Activated CD4-positive, alpha-beta T cell treated with anti-CD3 and anti-CD28 coated beads, Interleukin-2, amount 10 ng/mL, durations not matched to agents 24 days and 14 days (primary cell): ENCODE measurements at regions not wholly inside any gene's neighbourhood (a gene's known extent, or its start where the extent isn't known, plus 50 kb on each side); places are given as distances from the start of the nearest gene placed in this dataset.
"Not testable (repeated sequence)": the region's sequence is repeated elsewhere in the genome, so short reads cannot be mapped to it uniquely, and the experiment has no call there.

Source experiments
- DNase-seq: peaks from one replicate; pipeline ENCODE4 v3.0.0; 2022
- H3K27ac Mint-ChIP-seq: one replicate; pipeline ENCODE4 v1.8.0; 2022; ENCODE audit warnings: mild to moderate bottlenecking, mixed read lengths
- H3K27me3 Mint-ChIP-seq: one replicate; pipeline ENCODE4 v1.8.0; 2022; ENCODE audit warnings: mixed read lengths
- H3K36me3 Mint-ChIP-seq: one replicate; pipeline ENCODE4 v1.8.0; 2022; ENCODE audit warnings: low read depth, mild to moderate bottlenecking, mixed read lengths
- H3K4me1 Mint-ChIP-seq: one replicate; pipeline ENCODE4 v1.8.0; 2021; ENCODE audit warnings: mixed read lengths
- H3K4me3 Mint-ChIP-seq: one replicate; pipeline ENCODE4 v1.8.0; 2022; ENCODE audit warnings: mild to moderate bottlenecking, moderate library complexity, mixed read lengths
- H3K9me3 Mint-ChIP-seq: one replicate; pipeline ENCODE4 v1.8.0; 2021; ENCODE audit warnings: mixed read lengths
- intact Hi-C: fragments of 100-400 bp; cut with micrococcal nuclease; formaldehyde crosslinking; loops from one replicate; pipeline ENCODE4 v1.15.1; 2023

- H3K27me3 Mint-ChIP-seq, H3K4me3 Mint-ChIP-seq, H3K27ac Mint-ChIP-seq, H3K36me3 Mint-ChIP-seq, DNase-seq, H3K9me3 Mint-ChIP-seq, H3K4me1 Mint-ChIP-seq, intact Hi-C loops: not testable (repeated sequence)
Measured at GRCh38 chr10:42281896-42282295, 356.5 kb downstream of the ZNF33B start.

- DNase-seq, H3K27ac Mint-ChIP-seq, H3K36me3 Mint-ChIP-seq, H3K9me3 Mint-ChIP-seq, H3K4me3 Mint-ChIP-seq, H3K4me1 Mint-ChIP-seq, H3K27me3 Mint-ChIP-seq, intact Hi-C loops: not testable (repeated sequence)
Measured at GRCh38 chr10:42269788-42270187, 368.6 kb downstream of the ZNF33B start.

- H3K27ac Mint-ChIP-seq, H3K4me3 Mint-ChIP-seq, H3K27me3 Mint-ChIP-seq, H3K4me1 Mint-ChIP-seq, DNase-seq, H3K36me3 Mint-ChIP-seq, intact Hi-C loops: not testable (repeated sequence)
- H3K9me3 Mint-ChIP-seq = peaks cover 24% of the 10 kb centered on the region
Measured at GRCh38 chr10:42263259-42263658, 375.1 kb downstream of the ZNF33B start.

GRCh38 chr10:42243002-42243401 lies 395.4 kb downstream of the ZNF33B start:
- H3K4me3 Mint-ChIP-seq, H3K36me3 Mint-ChIP-seq, intact Hi-C loops, H3K27ac Mint-ChIP-seq, H3K4me1 Mint-ChIP-seq, DNase-seq: not testable (repeated sequence)
- Mint-ChIP-seq H3K27me3 (peaks cover 12% of the 10 kb centered on the region), H3K9me3 (peaks cover 18% of the 10 kb centered on the region)

GRCh38 chr10:42242135-42242805 lies 396.1 kb downstream of the ZNF33B start:
- intact Hi-C loops = no loop called here
- Mint-ChIP-seq H3K36me3 (peaks cover 3% of the 10 kb centered on the region), H3K27ac (no peak overlapping the region), H3K4me3 (no peak overlapping the region), H3K9me3 (peaks cover 20% of the 10 kb centered on the region), H3K4me1 (no peaks in the 10 kb centered on the region), H3K27me3 (peaks cover 12% of the 10 kb centered on the region)
- DNase-seq = no peak

GRCh38 chr10:42236401-42236800 lies 402.0 kb downstream of the ZNF33B start:
- DNase-seq, intact Hi-C loops, H3K27ac Mint-ChIP-seq, H3K4me1 Mint-ChIP-seq, H3K36me3 Mint-ChIP-seq, H3K27me3 Mint-ChIP-seq, H3K4me3 Mint-ChIP-seq, H3K9me3 Mint-ChIP-seq: not testable (repeated sequence)

GRCh38 chr10:42235736-42236135 lies 402.6 kb downstream of the ZNF33B start:
- H3K27ac Mint-ChIP-seq, H3K36me3 Mint-ChIP-seq, DNase-seq, H3K27me3 Mint-ChIP-seq, H3K9me3 Mint-ChIP-seq, H3K4me1 Mint-ChIP-seq, H3K4me3 Mint-ChIP-seq, intact Hi-C loops: not testable (repeated sequence)

- H3K27me3 Mint-ChIP-seq, H3K27ac Mint-ChIP-seq, H3K36me3 Mint-ChIP-seq, H3K9me3 Mint-ChIP-seq, H3K4me1 Mint-ChIP-seq, intact Hi-C loops, DNase-seq, H3K4me3 Mint-ChIP-seq: not testable (repeated sequence)
Measured at GRCh38 chr10:42235241-42235640, 403.1 kb downstream of the ZNF33B start.

GRCh38 chr10:42234506-42234905 lies 403.9 kb downstream of the ZNF33B start:
- H3K4me3 Mint-ChIP-seq, H3K36me3 Mint-ChIP-seq, H3K9me3 Mint-ChIP-seq, H3K4me1 Mint-ChIP-seq, intact Hi-C loops, H3K27ac Mint-ChIP-seq, H3K27me3 Mint-ChIP-seq, DNase-seq: not testable (repeated sequence)

GRCh38 chr10:42233461-42234206 lies 404.7 kb downstream of the ZNF33B start:
- H3K4me3 Mint-ChIP-seq, H3K9me3 Mint-ChIP-seq, H3K36me3 Mint-ChIP-seq, intact Hi-C loops, H3K27me3 Mint-ChIP-seq, H3K27ac Mint-ChIP-seq, H3K4me1 Mint-ChIP-seq, DNase-seq: not testable (repeated sequence)

- DNase-seq, H3K4me1 Mint-ChIP-seq, intact Hi-C loops, H3K27me3 Mint-ChIP-seq, H3K9me3 Mint-ChIP-seq, H3K4me3 Mint-ChIP-seq, H3K36me3 Mint-ChIP-seq, H3K27ac Mint-ChIP-seq: not testable (repeated sequence)
Measured at GRCh38 chr10:42232955-42233354, 405.4 kb downstream of the ZNF33B start.

GRCh38 chr10:42230812-42231211 lies 407.6 kb downstream of the ZNF33B start:
- DNase-seq, H3K4me3 Mint-ChIP-seq, H3K27me3 Mint-ChIP-seq, H3K27ac Mint-ChIP-seq, H3K4me1 Mint-ChIP-seq, intact Hi-C loops, H3K36me3 Mint-ChIP-seq: not testable (repeated sequence)
- peaks cover 26% of the 10 kb centered on the region for H3K9me3 Mint-ChIP-seq

- H3K9me3 Mint-ChIP-seq = peaks cover 26% of the 10 kb centered on the region
- H3K4me1 Mint-ChIP-seq, H3K36me3 Mint-ChIP-seq, intact Hi-C loops, H3K27me3 Mint-ChIP-seq, H3K27ac Mint-ChIP-seq, DNase-seq, H3K4me3 Mint-ChIP-seq: not testable (repeated sequence)
Measured at GRCh38 chr10:42230115-42230514, 408.3 kb downstream of the ZNF33B start.

GRCh38 chr10:42227859-42228258 lies 410.5 kb downstream of the ZNF33B start:
- DNase-seq, H3K27me3 Mint-ChIP-seq, H3K4me1 Mint-ChIP-seq, intact Hi-C loops, H3K4me3 Mint-ChIP-seq, H3K36me3 Mint-ChIP-seq, H3K27ac Mint-ChIP-seq: not testable (repeated sequence)
- H3K9me3 Mint-ChIP-seq = peaks cover 26% of the 10 kb centered on the region

- H3K27me3 Mint-ChIP-seq, H3K36me3 Mint-ChIP-seq, H3K4me1 Mint-ChIP-seq, H3K27ac Mint-ChIP-seq, intact Hi-C loops, H3K9me3 Mint-ChIP-seq, H3K4me3 Mint-ChIP-seq, DNase-seq: not testable (repeated sequence)
Measured at GRCh38 chr10:42193588-42193987, 444.8 kb downstream of the ZNF33B start.
